Mesendoderm (in vitro differentiated cells): ENCODE measurements at regions not wholly inside any gene's neighbourhood (a gene's known extent, or its start where the extent isn't known, plus 50 kb on each side); places are given as distances from the start of the nearest gene placed in this dataset.

Source experiments
- DNase-seq: peaks from one replicate; pipeline ENCODE4 v3.0.0; 2013
- H2AK5ac ChIP-seq: 2 replicates; pipeline ENCODE4 v1.6.1; 2013; ENCODE audit warnings: low read length, inconsistent platforms
- H2BK120ac ChIP-seq: 2 replicates; pipeline ENCODE4 v1.6.1; 2013; ENCODE audit warnings: low read depth, mild to moderate bottlenecking, low read length, moderate library complexity, mixed read lengths
- H2BK15ac ChIP-seq: replicated peaks from 2 replicates; pipeline ENCODE4 v1.6.1; 2013; ENCODE audit warnings: low read depth, mild to moderate bottlenecking, moderate library complexity
- H2BK5ac ChIP-seq: 2 replicates; pipeline ENCODE4 v1.6.1; 2013; ENCODE audit warnings: low read length, inconsistent platforms
- H3K18ac ChIP-seq: 2 replicates; pipeline ENCODE4 v1.6.1; 2013; ENCODE audit warnings: mild to moderate bottlenecking, low read length, mixed read lengths
- H3K23ac ChIP-seq: one replicate; pipeline ENCODE4 v1.6.1; 2013; ENCODE audit warnings: low read length
- H3K27ac ChIP-seq: 2 replicates; pipeline ENCODE4 v1.5.1; 2013; ENCODE audit warnings: low read depth, mild to moderate bottlenecking, inconsistent platforms, low read length, moderate library complexity
- H3K27me3 ChIP-seq: 2 replicates; pipeline ENCODE4 v1.6.1; 2013; ENCODE audit warnings: low read length, control low read depth, mild to moderate bottlenecking, inconsistent platforms; ENCODE audit not compliant: insufficient read depth, poor library complexity
- H3K36me3 ChIP-seq: 2 replicates; pipeline ENCODE4 v1.6.1; 2013; ENCODE audit warnings: low read length, inconsistent platforms; ENCODE audit not compliant: control insufficient read depth, insufficient read depth
- H3K4ac ChIP-seq: one replicate; pipeline ENCODE4 v1.6.1; 2013; ENCODE audit warnings: low read depth, mild to moderate bottlenecking, low read length, moderate library complexity
- H3K4me1 ChIP-seq: 2 replicates; pipeline ENCODE4 v1.6.1; 2013; ENCODE audit warnings: low read depth, low read length, inconsistent platforms; ENCODE audit not compliant: control insufficient read depth
- H3K4me2 ChIP-seq: 2 replicates; pipeline ENCODE4 v1.6.1; 2013; ENCODE audit warnings: low read length
- H3K4me3 ChIP-seq: 2 replicates; pipeline ENCODE4 v1.5.1; 2013; ENCODE audit warnings: mild to moderate bottlenecking, low read length
- H3K56ac ChIP-seq: one replicate; pipeline ENCODE4 v1.6.1; 2013; ENCODE audit warnings: low read length
- H3K79me1 ChIP-seq: 2 replicates; pipeline ENCODE4 v1.6.1; 2013; ENCODE audit warnings: low read length, inconsistent platforms
- H3K79me2 ChIP-seq: 2 replicates; pipeline ENCODE4 v1.6.1; 2013; ENCODE audit warnings: mild to moderate bottlenecking, low read length; ENCODE audit not compliant: control insufficient read depth, insufficient read depth
- H3K9ac ChIP-seq: 2 replicates; pipeline ENCODE4 v1.6.1; 2013; ENCODE audit warnings: low read length, inconsistent platforms
- H4K5ac ChIP-seq: one replicate; pipeline ENCODE4 v1.6.1; 2013; ENCODE audit warnings: low read length
- H4K8ac ChIP-seq: one replicate; pipeline ENCODE4 v1.6.1; 2013; ENCODE audit warnings: low read depth, mild to moderate bottlenecking, control low read depth, low read length, moderate library complexity
- WGBS: extraction: QIAGEN DNeasy Blood & Tissue Kit; methylation state at CpG from one replicate; pipeline ENCODE4 v1.1.7; 2013; ENCODE audit warnings: low lambda C conversion rate, missing lambda C conversion rate; ENCODE audit not compliant: insufficient coverage; ENCODE audit errors: extremely low coverage; 5-methylcytosine and 5-hydroxymethylcytosine counted together

DNA sequence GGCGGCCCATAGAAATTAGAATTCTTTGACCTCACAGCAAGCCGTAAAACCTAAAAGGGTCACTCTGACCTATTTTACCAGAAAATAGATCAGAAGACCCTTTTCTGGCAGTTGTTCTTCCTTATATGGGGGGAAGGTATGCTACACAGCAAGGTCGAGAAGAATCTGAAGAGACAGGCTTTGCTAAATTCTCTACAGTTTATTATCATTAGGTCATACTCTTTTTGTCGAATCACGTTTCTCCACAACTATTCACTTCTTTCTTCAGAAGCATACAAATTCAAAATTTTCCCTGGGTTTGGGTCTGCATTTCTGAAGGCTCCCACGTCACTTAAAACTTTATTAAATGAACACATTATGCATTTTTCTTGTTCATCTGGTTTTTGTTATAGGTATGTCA is 229.5 kb upstream of the GRM7 start:
- no peak overlapping the region for H3K27ac ChIP-seq
- H4K5ac ChIP-seq: no peak overlapping the region
- no peak overlapping the region for H3K56ac ChIP-seq
- no peak overlapping the region for H3K9ac ChIP-seq
- no peak overlapping the region for H2BK120ac ChIP-seq
- no peak overlapping the region for H3K4me3 ChIP-seq
- no CpG with 5 or more reads among the region's 6 CpGs for WGBS
- no peak overlapping the region for H2AK5ac ChIP-seq
- H3K27me3 ChIP-seq: no peaks in the 10 kb centered on the region
- no peaks in the 10 kb centered on the region for H3K4me1 ChIP-seq
- H3K4me2 ChIP-seq: no peak overlapping the region
- H3K18ac ChIP-seq: no peak overlapping the region
- peak; percentile 73 for DNase-seq
- no peak overlapping the region for H3K4ac ChIP-seq
- H3K23ac ChIP-seq: no peak overlapping the region
- H2BK15ac ChIP-seq: no peak overlapping the region
- H3K79me1 ChIP-seq: no peaks in the 10 kb centered on the region
- H2BK5ac ChIP-seq: no peak overlapping the region
- H4K8ac ChIP-seq: no peak overlapping the region
- no peaks in the 10 kb centered on the region for H3K36me3 ChIP-seq
- no peaks in the 10 kb centered on the region for H3K79me2 ChIP-seq

DNA sequence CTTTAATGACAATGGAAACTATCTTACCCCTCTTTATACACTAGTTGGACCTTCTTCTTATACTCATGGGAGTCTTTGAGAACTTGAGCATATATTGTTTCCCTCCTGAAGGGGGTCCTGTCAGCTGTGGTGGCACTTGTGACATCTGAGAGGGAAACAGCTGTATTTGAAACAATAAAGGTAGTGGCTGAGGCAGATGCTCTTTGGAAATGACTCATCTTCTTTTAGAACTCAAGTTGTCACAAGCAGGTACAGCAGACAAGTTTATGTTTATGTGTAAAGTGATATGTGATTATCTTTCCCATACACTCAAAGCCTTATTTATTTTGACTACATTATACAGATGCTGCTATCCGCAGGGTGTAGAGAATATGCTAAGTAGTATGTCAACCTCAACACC is 220.0 kb upstream of the GRM7 start:
- no CpG with 5 or more reads among the region's 1 CpG for WGBS
- no peak overlapping the region for H3K27ac ChIP-seq
- H3K27me3 ChIP-seq: no peaks in the 10 kb centered on the region
- no peak overlapping the region for H3K4ac ChIP-seq
- H2AK5ac ChIP-seq: no peak overlapping the region
- H3K4me3 ChIP-seq: no peak overlapping the region
- no peak overlapping the region for H2BK120ac ChIP-seq
- H3K79me1 ChIP-seq: no peaks in the 10 kb centered on the region
- H3K4me1 ChIP-seq: no peaks in the 10 kb centered on the region
- H3K18ac ChIP-seq: no peak overlapping the region
- H4K5ac ChIP-seq: no peak overlapping the region
- H3K56ac ChIP-seq: no peak overlapping the region
- no peak overlapping the region for H4K8ac ChIP-seq
- no peak overlapping the region for H3K23ac ChIP-seq
- H3K36me3 ChIP-seq: no peaks in the 10 kb centered on the region
- no peak overlapping the region for H2BK5ac ChIP-seq
- DNase-seq: no peak
- H3K9ac ChIP-seq: no peak overlapping the region
- no peaks in the 10 kb centered on the region for H3K79me2 ChIP-seq
- H3K4me2 ChIP-seq: no peak overlapping the region
- no peak overlapping the region for H2BK15ac ChIP-seq

DNA sequence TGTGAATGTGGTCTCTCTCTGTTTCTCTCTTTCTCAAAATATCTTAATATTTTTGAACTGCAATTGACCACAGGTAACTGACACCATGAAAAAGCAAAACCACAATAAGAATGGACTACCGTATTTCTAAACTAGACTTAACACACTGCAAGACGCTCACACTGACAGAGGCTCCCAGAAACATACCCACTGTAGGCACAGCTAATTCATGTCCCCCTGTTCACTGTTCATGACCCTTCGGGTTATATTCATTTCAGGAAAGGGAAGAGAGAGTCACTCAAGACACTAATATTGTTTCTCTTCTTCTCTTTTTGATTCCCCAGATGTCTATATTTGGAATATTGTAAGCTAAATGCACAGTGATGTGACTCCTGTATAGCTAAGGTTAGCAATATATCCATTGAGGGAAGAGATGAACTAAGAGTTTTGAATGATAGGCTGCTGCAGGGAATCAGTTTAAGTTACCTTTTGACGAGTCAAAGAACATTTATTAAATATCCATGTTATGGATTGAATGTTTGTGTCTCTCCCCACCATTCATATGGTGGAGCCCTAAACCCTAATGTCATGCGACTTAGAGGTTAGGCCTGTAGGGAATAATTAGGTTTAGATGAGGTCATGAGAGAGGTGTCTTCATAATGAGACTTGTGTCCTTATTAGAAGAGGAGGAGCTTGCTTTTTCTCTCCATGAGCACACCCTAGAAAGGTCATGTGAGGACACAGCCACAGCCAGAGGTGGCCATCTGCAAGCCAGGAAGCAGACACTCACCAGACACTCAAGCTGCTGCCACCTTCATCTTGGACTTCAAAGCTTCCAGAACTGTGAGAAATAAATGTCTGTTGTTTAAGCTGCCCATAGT is 216.6 kb upstream of the GRM7 start:
- Histone ChIP-seq H3K36me3 (no peaks in the 10 kb centered on the region), H3K27me3 (no peaks in the 10 kb centered on the region), H3K9ac (no peak overlapping the region), H3K18ac (no peak overlapping the region), H3K23ac (no peak overlapping the region), H2BK120ac (no peak overlapping the region), H2BK15ac (no peak overlapping the region), H3K4me1 (no peaks in the 10 kb centered on the region), H4K8ac (no peak overlapping the region), H3K4me2 (no peak overlapping the region), H2BK5ac (no peak overlapping the region), H3K4ac (no peak overlapping the region), H4K5ac (no peak overlapping the region), H3K79me1 (no peaks in the 10 kb centered on the region), H2AK5ac (no peak overlapping the region), H3K56ac (no peak overlapping the region), H3K79me2 (no peaks in the 10 kb centered on the region), H3K4me3 (no peak overlapping the region), H3K27ac (no peak overlapping the region)
- WGBS: no CpG with 5 or more reads among the region's 5 CpGs
- peak; percentile 14 for DNase-seq

DNA sequence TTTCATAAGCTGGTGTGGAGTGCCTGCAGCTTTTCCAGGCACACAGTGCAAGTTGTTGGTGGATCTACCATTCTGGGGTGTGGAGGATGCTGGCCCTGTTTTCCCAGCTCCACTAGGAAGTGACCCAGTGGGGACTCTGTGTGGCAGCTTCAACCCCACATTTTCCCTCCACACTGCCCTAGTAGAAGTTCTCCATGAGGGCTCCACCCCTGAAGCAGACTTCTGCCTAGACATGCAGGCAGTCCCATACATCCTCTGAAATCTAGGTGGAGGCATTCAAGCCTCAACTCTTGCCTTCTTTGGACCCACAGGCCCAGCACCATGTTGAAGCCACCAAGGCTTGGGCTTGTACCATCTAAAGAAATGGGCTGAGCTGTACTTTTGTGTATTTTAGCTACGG is 206.2 kb upstream of the GRM7 start:
- H3K23ac ChIP-seq: no peak overlapping the region
- no peak overlapping the region for H3K56ac ChIP-seq
- no peaks in the 10 kb centered on the region for H3K27me3 ChIP-seq
- no peaks in the 10 kb centered on the region for H3K36me3 ChIP-seq
- H2BK15ac ChIP-seq: no peak overlapping the region
- WGBS: no CpG with 5 or more reads among the region's 1 CpG
- H2BK120ac ChIP-seq: no peak overlapping the region
- no peaks in the 10 kb centered on the region for H3K4me1 ChIP-seq
- no peaks in the 10 kb centered on the region for H3K79me2 ChIP-seq
- H3K27ac ChIP-seq: no peak overlapping the region
- no peak for DNase-seq
- H3K4me2 ChIP-seq: no peak overlapping the region
- no peak overlapping the region for H3K9ac ChIP-seq
- no peak overlapping the region for H3K18ac ChIP-seq
- H3K4ac ChIP-seq: no peak overlapping the region
- no peak overlapping the region for H2BK5ac ChIP-seq
- H4K5ac ChIP-seq: no peak overlapping the region
- no peaks in the 10 kb centered on the region for H3K79me1 ChIP-seq
- H3K4me3 ChIP-seq: no peak overlapping the region
- no peak overlapping the region for H2AK5ac ChIP-seq
- H4K8ac ChIP-seq: no peak overlapping the region

GRCh38 chr3:6655275-6655674 is 205.6 kb upstream of the GRM7 start:
- Histone ChIP-seq H3K18ac (no peak overlapping the region), H2AK5ac (no peak overlapping the region), H3K9ac (no peak overlapping the region), H3K4me2 (no peak overlapping the region), H3K79me2 (no peaks in the 10 kb centered on the region), H3K56ac (no peak overlapping the region), H2BK120ac (no peak overlapping the region), H4K5ac (no peak overlapping the region), H3K23ac (no peak overlapping the region), H4K8ac (no peak overlapping the region), H3K4me1 (no peaks in the 10 kb centered on the region), H3K4ac (no peak overlapping the region), H3K79me1 (no peaks in the 10 kb centered on the region), H2BK15ac (no peak overlapping the region), H3K27ac (no peak overlapping the region), H3K27me3 (no peaks in the 10 kb centered on the region), H2BK5ac (no peak overlapping the region), H3K4me3 (no peak overlapping the region), H3K36me3 (no peaks in the 10 kb centered on the region)
- WGBS: no CpG with 5 or more reads among the region's 2 CpGs
- no peak for DNase-seq

GRCh38 chr3:6657591-6657990 is 203.3 kb upstream of the GRM7 start:
- Histone ChIP-seq H2BK5ac (no peak overlapping the region), H4K5ac (no peak overlapping the region), H3K18ac (no peak overlapping the region), H2BK120ac (no peak overlapping the region), H3K36me3 (no peaks in the 10 kb centered on the region), H4K8ac (no peak overlapping the region), H3K4me2 (no peak overlapping the region), H3K56ac (no peak overlapping the region), H3K9ac (no peak overlapping the region), H3K79me2 (no peaks in the 10 kb centered on the region), H3K79me1 (no peaks in the 10 kb centered on the region), H3K4me1 (no peaks in the 10 kb centered on the region), H3K4me3 (no peak overlapping the region), H3K4ac (no peak overlapping the region), H2AK5ac (no peak overlapping the region), H3K23ac (no peak overlapping the region), H2BK15ac (no peak overlapping the region), H3K27me3 (no peaks in the 10 kb centered on the region), H3K27ac (no peak overlapping the region)
- DNase-seq: no peak
- WGBS: no CpG with 5 or more reads among the region's 2 CpGs
